ENCODE measurements at regions not wholly inside any gene's neighbourhood (a gene's known extent, or its start where the extent isn't known, plus 50 kb on each side); places are given as distances from the start of the nearest gene placed in this dataset.

GRCh38 chr6:68343901-68344300 lies 291.2 kb upstream of the ADGRB3 start:
- no peak for DNase-seq (ENCODE audit: low read depth)
- peak; percentile 5 for TF ChIP-seq CTCF (IDR thresholded peaks at IDR 0.05; ENCODE audit: insufficient read depth, low read depth, low read length)
- no peak overlapping the region for H3K4me3 ChIP-seq (ENCODE audit: low read depth, low read length)

- H3K4me3 ChIP-seq (ENCODE audit: low read depth, low read length), result no peak overlapping the region
- no peak for DNase-seq (ENCODE audit: low read depth)
- no peak for TF ChIP-seq CTCF (IDR thresholded peaks at IDR 0.05; ENCODE audit: insufficient read depth, low read depth, low read length)
These were observed 292.8 kb upstream of the ADGRB3 start for GRCh38 chr6:68342286-68342685.

- no peak for TF ChIP-seq CTCF (IDR thresholded peaks at IDR 0.05; ENCODE audit: insufficient read depth, low read depth, low read length)
These were observed 295.5 kb upstream of the ADGRB3 start for GRCh38 chr6:68339488-68340131.

GRCh38 chr6:68333442-68333841 lies 301.6 kb upstream of the ADGRB3 start:
- peak; percentile 1 for DNase-seq (ENCODE audit: low read depth)
- TF ChIP-seq CTCF (IDR thresholded peaks at IDR 0.05; ENCODE audit: insufficient read depth, low read depth, low read length), result no peak
- H3K4me3 ChIP-seq (ENCODE audit: low read depth, low read length), result no peak overlapping the region

More at GRCh38 chr6:68339488-68340131, 295.5 kb upstream of the ADGRB3 start:
- DNase-seq (ENCODE audit: low read depth), result no peak
- H3K4me3 ChIP-seq (ENCODE audit: low read depth, low read length), result no peak overlapping the region

GRCh38 chr6:68328156-68328555 lies 306.9 kb upstream of the ADGRB3 start:
- TF ChIP-seq CTCF (IDR thresholded peaks at IDR 0.05; ENCODE audit: insufficient read depth, low read depth, low read length), result no peak
- no peak overlapping the region for H3K4me3 ChIP-seq (ENCODE audit: low read depth, low read length)
- DNase-seq (ENCODE audit: low read depth), result no peak

- TF ChIP-seq CTCF (IDR thresholded peaks at IDR 0.05; ENCODE audit: insufficient read depth, low read depth, low read length), result no peak
- H3K4me3 ChIP-seq (ENCODE audit: low read depth, low read length), result no peak overlapping the region
- no peak for DNase-seq (ENCODE audit: low read depth)
These were observed 308.3 kb upstream of the ADGRB3 start for GRCh38 chr6:68326762-68327161.

- TF ChIP-seq CTCF (IDR thresholded peaks at IDR 0.05; ENCODE audit: insufficient read depth, low read depth, low read length), result no peak
- DNase-seq (ENCODE audit: low read depth), result no peak
- no peak overlapping the region for H3K4me3 ChIP-seq (ENCODE audit: low read depth, low read length)
These were observed 317.7 kb upstream of the ADGRB3 start for GRCh38 chr6:68317366-68317765.
